Daoy (cell line): ENCODE measurements at regions not wholly inside any gene's neighbourhood (a gene's known extent, or its start where the extent isn't known, plus 50 kb on each side); places are given as distances from the start of the nearest gene placed in this dataset.
"Not testable (repeated sequence)": the region's sequence is repeated elsewhere in the genome, so short reads cannot be mapped to it uniquely, and the experiment has no call there.

Experiments
- DNase-seq: peaks from one replicate; pipeline ENCODE4 v3.0.0-alpha.2; 2015; ENCODE audit warnings: low read depth

- DNase-seq: no peak
Observed at GRCh38 chr11:87555101-87555500, 517.4 kb downstream of the TMEM135 start.

DNA sequence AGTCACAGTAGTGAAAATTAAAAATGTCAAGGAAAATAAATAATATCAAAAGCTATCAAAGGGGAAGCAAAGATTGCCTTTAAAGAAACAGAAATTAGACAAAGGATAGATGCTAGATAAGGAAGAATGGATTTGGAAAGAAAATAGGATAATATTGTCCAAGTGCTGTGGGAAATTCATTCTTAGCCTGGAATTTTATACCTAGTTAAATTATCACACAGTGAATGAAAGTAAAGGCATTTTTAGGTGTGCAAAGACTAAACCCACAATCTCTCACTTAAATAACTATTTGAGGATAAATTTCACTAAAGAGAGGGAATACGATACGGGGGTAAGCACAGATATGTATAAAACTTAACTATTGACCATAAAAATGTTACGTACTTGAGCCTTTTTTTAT is 511.1 kb downstream of the TMEM135 start:
- DNase-seq: no peak

- DNase-seq: no peak
Observed at GRCh38 chr11:87545858-87546257, 508.1 kb downstream of the TMEM135 start.

DNA sequence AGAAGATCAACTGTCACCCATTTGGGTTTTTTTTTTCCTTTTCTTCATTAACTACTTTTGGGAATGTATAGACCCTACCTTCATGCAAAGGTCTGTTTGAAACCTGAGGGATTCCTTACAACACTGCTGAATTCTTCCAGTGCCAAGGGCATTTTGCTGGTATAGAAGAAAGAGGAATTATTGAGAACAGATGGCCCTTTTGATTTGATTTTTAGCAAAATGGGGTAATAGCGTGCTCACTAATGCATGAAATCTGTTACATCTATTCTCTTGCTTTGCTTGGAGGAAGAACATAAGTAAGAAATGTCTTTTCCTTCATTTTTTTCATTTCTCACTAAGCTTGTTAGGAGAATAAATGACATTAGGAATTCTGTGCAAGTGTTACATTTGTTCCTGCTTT is 501.9 kb downstream of the TMEM135 start:
- DNase-seq: no peak

DNA sequence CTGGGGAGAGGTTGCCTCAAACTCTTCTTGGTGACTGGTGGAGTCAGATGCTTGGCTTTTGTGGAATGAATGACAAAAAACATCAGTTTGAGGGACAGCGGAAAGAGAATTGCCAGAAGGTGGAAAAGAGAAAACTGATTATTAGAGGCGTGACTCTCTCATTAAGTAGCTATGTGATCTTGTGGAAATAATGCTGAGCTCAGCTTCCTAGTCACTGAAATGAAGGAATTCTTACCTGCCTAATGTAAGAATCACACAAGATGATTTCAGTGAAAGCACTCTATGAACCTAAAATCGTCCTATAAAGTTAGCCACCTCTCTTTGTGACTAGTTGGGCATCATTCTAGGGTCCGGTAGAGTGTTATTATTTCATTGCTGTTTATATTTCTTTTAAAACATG is 498.8 kb downstream of the TMEM135 start:
- no peak for DNase-seq

DNA sequence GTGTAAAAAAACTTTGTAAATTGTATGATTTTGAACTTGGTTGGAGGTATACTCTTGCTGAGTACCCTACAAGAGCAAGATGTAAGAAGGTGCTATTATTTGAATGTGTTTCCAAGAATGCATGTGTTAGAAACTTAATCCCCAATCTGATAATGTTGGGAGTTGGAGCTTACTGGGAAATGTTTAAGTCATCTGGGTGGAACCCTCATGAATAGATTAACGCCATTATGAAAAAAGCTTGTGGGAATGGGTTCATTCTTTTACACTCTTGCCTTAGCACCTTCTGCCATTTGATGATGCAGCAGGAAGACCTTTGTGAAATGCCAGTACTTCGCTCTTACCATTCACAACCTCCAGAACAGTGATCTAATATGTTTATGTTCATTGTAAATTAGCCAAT is 498.3 kb downstream of the TMEM135 start:
- DNase-seq: no peak

GRCh38 chr11:87535513-87535912 is 497.8 kb downstream of the TMEM135 start:
- DNase-seq: no peak

- DNase-seq: not testable (repeated sequence)
Observed at GRCh38 chr11:87531835-87532234, 494.1 kb downstream of the TMEM135 start.

GRCh38 chr11:87529486-87529885 is 491.8 kb downstream of the TMEM135 start:
- DNase-seq: no peak

- DNase-seq: no peak
Observed at GRCh38 chr11:87528752-87529151, 491.0 kb downstream of the TMEM135 start.

DNA sequence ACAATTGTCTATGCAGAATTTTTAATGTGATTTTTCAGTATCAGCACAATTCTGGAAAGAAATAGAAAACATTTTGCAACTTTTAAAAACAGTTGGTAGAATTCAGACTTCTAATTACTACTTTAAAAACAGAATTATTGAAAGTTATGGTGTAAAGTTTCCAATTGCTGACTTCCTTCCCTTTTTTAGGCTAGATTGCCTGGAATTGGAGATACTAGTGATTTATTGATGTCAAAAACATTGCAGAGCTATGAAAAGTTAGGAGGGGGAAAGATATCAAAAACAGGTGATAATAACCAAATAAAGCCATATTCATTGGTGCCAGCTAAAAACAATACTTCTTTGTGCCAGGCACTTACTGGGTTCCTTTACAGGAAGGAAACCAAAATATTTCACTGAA is 485.5 kb downstream of the TMEM135 start:
- DNase-seq: no peak

DNA sequence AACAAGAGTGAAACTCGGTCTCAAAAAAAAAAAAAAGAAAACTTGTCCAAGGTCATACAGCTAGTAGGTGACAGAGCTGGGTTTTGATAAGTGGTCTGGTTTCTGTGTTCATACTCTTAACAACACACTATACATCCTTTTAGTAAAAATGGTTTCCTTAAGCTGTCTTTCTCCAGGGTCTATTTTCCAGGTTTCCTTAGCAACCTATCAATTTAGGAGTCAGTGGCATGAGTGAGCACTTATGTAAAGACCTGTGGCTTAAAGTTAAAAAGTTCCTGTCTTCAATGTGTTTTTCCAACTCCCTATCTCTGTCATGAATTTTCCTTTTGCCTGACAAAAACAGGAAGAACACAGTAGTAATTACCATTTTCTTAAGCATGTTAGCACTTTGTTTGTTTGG is 480.5 kb downstream of the TMEM135 start:
- DNase-seq: no peak

- no peak for DNase-seq
Observed at GRCh38 chr11:87517351-87517750, 479.6 kb downstream of the TMEM135 start.

DNA sequence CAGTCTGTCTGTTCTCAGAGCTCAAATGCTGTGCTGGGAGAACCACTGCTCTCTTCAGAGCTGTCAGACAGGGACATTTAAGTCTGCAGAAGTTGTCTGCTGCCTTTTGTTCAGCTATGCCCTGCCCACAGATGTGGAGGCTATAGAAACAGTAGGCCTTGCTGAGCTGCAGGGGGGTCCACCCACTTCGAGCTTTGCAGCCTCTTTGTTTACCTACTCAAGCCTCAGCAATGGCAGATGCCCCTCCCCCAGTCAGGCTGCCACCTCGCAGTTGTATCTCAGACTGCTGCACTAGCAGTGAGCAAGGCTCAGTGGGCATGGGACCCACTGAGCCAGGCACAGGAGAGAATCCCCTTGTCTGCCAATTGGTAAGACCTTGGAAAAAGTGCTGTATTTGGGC is 470.0 kb downstream of the TMEM135 start:
- not testable (repeated sequence) for DNase-seq

DNA sequence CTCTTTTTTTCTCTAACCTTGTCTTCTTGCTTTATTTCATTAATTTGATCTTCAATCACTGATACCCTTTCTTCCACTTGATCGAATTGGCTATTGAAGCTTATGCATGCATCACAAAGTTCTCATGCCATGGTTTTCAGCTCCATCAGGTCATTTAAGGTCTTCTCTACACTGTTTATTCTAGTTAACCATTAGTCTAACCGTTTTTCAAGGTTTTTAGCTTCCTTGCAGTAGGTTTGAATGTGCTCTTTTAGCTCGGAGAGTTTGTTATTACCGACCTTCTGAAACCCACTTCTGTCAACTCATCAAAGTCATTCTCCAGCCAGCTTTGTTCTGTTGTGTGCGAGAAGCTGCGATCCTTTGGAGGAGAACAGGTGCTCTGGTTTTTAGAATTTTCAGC is 469.2 kb downstream of the TMEM135 start:
- DNase-seq: not testable (repeated sequence)

GRCh38 chr11:87501388-87501787 is 463.7 kb downstream of the TMEM135 start:
- no peak for DNase-seq

GRCh38 chr11:87494936-87495335 is 457.2 kb downstream of the TMEM135 start:
- DNase-seq: not testable (repeated sequence)

GRCh38 chr11:87494026-87494425 is 456.3 kb downstream of the TMEM135 start:
- DNase-seq: not testable (repeated sequence)

DNA sequence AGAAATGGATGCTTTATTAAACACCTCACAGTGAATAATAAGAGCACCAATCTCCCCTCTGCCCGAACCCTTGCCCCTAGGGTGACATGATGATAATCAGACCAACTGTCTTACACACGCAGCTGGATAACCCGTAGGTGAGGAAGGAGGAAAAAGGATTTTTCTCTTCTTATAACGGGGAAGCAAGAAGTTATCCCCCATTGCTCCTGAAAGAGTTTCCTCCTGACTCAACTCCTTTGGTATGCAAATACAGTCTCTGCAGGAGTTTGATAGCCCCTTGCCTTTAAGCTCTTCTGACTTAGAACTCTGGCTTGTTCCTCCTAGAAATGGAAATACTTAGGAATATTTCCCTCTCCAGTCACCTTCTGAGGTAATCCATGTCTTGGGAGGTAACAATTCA is 455.8 kb downstream of the TMEM135 start:
- no peak for DNase-seq

DNA sequence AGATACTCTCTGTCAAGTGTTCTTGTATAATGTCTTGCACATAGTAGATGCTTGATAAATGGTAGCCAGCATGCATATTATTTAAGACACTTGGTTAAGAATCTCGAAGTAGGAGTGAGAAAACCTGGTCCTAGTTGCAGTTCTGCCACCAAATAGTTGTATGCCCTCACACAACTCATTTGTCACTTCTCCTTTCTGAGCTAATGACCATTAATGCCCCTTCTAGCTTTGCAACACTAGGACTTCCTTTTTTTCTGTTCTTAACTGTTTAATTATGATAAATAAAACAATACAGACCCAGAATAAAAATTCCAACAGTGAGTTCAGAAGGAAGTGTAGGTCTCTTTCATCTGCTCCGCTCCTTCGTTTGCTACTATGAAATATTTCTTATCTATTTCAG is 453.6 kb downstream of the TMEM135 start:
- DNase-seq: no peak

DNA sequence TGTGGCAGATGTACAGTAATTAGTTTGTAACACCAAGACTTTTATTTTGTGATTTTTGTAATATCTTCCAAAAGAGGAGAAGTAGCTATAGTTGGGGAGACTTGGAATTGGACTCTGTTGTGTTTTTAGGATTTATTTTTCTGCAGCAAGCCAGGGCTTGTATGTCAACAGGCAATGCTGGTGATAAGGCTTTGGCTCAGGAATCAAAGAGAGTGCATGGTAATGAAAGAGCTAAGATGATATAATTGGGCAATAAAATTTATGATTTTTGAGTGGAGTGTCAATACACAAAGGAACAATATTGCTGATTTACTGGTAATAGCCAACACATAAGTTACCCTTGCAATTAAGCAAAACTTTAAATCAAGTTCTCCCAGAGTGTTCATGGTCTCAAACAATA is 452.9 kb downstream of the TMEM135 start:
- no peak for DNase-seq

DNA sequence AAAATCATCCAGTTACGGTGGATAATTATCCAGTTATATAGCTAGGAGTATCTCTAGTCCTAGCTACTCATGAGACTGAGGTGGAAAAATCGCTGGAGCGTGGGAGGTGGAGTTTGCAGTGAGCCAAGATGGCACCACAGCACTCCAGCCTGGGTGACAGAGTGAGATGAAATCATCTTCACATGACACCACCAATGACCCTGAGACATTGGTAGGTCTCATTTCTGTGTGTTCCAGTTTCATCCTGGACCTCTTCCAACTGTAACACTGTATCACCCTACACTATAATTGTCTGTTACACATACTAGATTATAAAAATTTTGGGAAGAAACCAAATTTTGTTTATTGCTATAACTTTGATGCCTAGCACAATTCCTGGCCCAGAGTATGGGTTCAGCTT is 446.8 kb downstream of the TMEM135 start:
- no peak for DNase-seq

DNA sequence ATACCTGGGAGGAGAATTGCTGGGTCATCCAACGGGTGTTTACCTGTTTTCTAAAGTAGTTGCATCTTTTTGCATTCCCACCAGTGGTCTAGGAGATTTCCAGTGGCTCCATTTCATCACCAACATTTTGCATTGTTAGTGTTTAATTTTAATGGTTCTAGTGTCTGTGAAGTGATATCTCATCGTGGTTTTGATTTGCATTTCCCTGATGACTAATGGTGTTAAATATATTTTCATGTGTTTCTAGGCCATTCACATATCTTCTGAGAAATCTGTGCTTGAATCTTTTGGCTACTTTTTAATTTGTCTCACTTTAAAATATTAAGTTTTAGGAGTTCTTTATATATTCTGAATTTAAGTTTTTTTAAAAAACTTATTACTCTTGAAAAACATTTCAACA is 439.6 kb downstream of the TMEM135 start:
- no peak for DNase-seq

- peak; percentile 22 for DNase-seq
Observed at GRCh38 chr11:87473174-87473573, 435.4 kb downstream of the TMEM135 start.

GRCh38 chr11:87466223-87466622 is 428.5 kb downstream of the TMEM135 start:
- DNase-seq: no peak
